Suprapubic skin (tissue), 3 donors: ENCODE measurements at regions not wholly inside any gene's neighbourhood (a gene's known extent, or its start where the extent isn't known, plus 50 kb on each side); places are given as distances from the start of the nearest gene placed in this dataset.

Experiments
- CTCF ChIP-seq, 2 donors: fragments of 200-600 bp in 1 of 2; fragments of 450-650 bp in 1 of 2; sonication (generic) in 1 of 2; IDR thresholded peaks; one replicate each; pipeline ENCODE4 v1.5.1; 2016 to 2019; ENCODE audit warnings: antibody characterized with exemption in 2 of 2, mild to moderate bottlenecking in 1 of 2, moderate library complexity in 1 of 2
- EP300 ChIP-seq: sonication (generic); formaldehyde crosslinking; IDR thresholded peaks from one replicate; pipeline ENCODE4 v1.6.1; 2017; ENCODE audit warnings: antibody characterized with exemption
- POLR2A ChIP-seq, 2 donors: fragments of 450-650 bp; IDR thresholded peaks; one replicate each; pipeline ENCODE4 v1.6.1; 2017; ENCODE audit warnings: antibody characterized with exemption in 2 of 2, mild to moderate bottlenecking in 2 of 2, moderate library complexity in 2 of 2

GRCh38 chr16:16992975-16993765 lies 477.6 kb downstream of the XYLT1 start:
- TF ChIP-seq CTCF (IDR thresholded peaks at IDR 0.05) (no peak), POLR2A (IDR thresholded peaks at IDR 0.05) (no peak), EP300 (no peak)
